ENCODE measurements at regions not wholly inside any gene's neighbourhood (a gene's known extent, or its start where the extent isn't known, plus 50 kb on each side); places are given as distances from the start of the nearest gene placed in this dataset.
A peak's percentile ranks its signal among the peaks of the same experiment; 100 is the strongest.

DNA sequence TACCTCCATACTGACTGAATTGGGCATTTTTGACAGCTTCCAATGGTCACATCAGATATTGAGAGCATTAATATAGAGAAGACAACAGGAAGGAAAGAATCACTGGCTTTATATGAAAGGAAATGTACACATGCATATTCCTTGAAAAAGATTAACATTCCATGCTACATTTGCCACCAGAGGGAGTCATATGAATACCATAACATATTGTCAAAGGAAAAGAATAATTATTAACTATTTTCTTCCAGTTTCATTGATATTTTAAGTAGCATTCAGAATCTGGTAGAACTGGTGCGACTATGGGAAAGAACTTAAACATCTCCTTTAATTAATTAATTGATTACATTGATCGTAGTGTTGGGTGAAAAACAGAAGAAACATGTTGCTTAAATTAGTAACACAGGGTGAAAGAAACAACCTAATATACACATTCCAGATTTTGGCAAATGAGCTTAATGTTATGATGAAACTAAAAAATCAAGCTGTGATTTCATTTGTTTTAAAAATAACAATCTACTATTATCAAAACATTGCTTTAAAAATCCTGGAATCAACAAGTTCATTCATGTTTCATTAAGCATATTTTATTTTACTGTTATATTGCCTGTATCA is 71.5 kb downstream of the GPR85 start:
- TF ChIP-seq, protein P1, sequence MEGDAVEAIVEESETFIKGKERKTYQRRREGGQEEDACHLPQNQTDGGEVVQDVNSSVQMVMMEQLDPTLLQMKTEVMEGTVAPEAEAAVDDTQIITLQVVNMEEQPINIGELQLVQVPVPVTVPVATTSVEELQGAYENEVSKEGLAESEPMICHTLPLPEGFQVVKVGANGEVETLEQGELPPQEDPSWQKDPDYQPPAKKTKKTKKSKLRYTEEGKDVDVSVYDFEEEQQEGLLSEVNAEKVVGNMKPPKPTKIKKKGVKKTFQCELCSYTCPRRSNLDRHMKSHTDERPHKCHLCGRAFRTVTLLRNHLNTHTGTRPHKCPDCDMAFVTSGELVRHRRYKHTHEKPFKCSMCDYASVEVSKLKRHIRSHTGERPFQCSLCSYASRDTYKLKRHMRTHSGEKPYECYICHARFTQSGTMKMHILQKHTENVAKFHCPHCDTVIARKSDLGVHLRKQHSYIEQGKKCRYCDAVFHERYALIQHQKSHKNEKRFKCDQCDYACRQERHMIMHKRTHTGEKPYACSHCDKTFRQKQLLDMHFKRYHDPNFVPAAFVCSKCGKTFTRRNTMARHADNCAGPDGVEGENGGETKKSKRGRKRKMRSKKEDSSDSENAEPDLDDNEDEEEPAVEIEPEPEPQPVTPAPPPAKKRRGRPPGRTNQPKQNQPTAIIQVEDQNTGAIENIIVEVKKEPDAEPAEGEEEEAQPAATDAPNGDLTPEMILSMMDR (IDR thresholded peaks at IDR 0.05; ENCODE audit: poor library complexity): peak; percentile 72
- no peak for TF ChIP-seq EZH2 (IDR thresholded peaks at IDR 0.05; ENCODE audit: borderline replicate concordance)

All from hepatocyte (in vitro differentiated cells).